Smooth muscle cell (in vitro differentiated cells): ENCODE measurements at regions not wholly inside any gene's neighbourhood (a gene's known extent, or its start where the extent isn't known, plus 50 kb on each side); places are given as distances from the start of the nearest gene placed in this dataset.

Experiments
- DNase-seq: peaks from one replicate; lab custom pipeline; 2025; ENCODE audit not compliant: unreplicated experiment; lab: John Stamatoyannopoulos, UW
- H2AFZ ChIP-seq: fragments of 200-600 bp; sonication (generic); 2 replicates; pipeline ENCODE4 v1.6.0; 2016; ENCODE audit warnings: antibody characterized with exemption, low read depth, mild to moderate bottlenecking
- H3F3A ChIP-seq: fragments of 200-600 bp; sonication (generic); 2 replicates; pipeline ENCODE4 v1.6.0; 2017; ENCODE audit warnings: antibody characterized with exemption, low read depth
- H3K27ac ChIP-seq: fragments of 200-600 bp; sonication (generic); 2 replicates; pipeline ENCODE4 v1.5.1; 2016; ENCODE audit warnings: low read depth, mild to moderate bottlenecking
- H3K27me3 ChIP-seq: fragments of 200-600 bp; sonication (generic); 2 replicates; pipeline ENCODE4 v1.6.1; 2016; ENCODE audit warnings: low read depth, mild to moderate bottlenecking
- H3K36me3 ChIP-seq: fragments of 200-600 bp; sonication (generic); 2 replicates; pipeline ENCODE4 v1.5.1; 2016; ENCODE audit warnings: low read depth
- H3K4me1 ChIP-seq: fragments of 200-600 bp; sonication (generic); 2 replicates; pipeline ENCODE4 v1.5.1; 2016; ENCODE audit warnings: low read depth
- H3K4me2 ChIP-seq: fragments of 200-600 bp; sonication (generic); 2 replicates; pipeline ENCODE4 v1.6.0; 2016; ENCODE audit warnings: mild to moderate bottlenecking
- H3K4me3 ChIP-seq: fragments of 200-600 bp; sonication (generic); 2 replicates; pipeline ENCODE4 v1.5.1; 2016; ENCODE audit warnings: mild to moderate bottlenecking
- H3K79me2 ChIP-seq: fragments of 200-600 bp; sonication (generic); 2 replicates; pipeline ENCODE4 v1.6.0; 2016; ENCODE audit warnings: low read depth, mild to moderate bottlenecking
- H3K9ac ChIP-seq: fragments of 200-600 bp; sonication (generic); 2 replicates; pipeline ENCODE4 v1.6.0; 2016; ENCODE audit warnings: low read depth
- H3K9me3 ChIP-seq: fragments of 200-600 bp; sonication (generic); replicated peaks from 2 replicates; pipeline ENCODE4 v1.5.1; 2016; ENCODE audit warnings: low read depth
- H4K20me1 ChIP-seq: fragments of 200-600 bp; sonication (generic); 2 replicates; pipeline ENCODE4 v1.6.0; 2016; ENCODE audit warnings: low read depth
- WGBS: methylation state at CpG from one replicate; pipeline ENCODE4 v1.1.7; 2016; ENCODE audit warnings: low lambda C conversion rate; 5-methylcytosine and 5-hydroxymethylcytosine counted together
- TF ChIP-seq, protein P1 (sequence below): fragments of 200-600 bp; sonication (generic); IDR thresholded peaks from 2 replicates; pipeline ENCODE4 v1.5.1; 2017; ENCODE audit warnings: borderline replicate concordance, mild to moderate bottlenecking, antibody characterized with exemption; ENCODE audit not compliant: insufficient read depth, poor library complexity, severe bottlenecking

GRCh38 chr9:119501374-119501773 is 132.1 kb upstream of the BRINP1 start:
- Histone ChIP-seq H3F3A (no peaks in the 10 kb centered on the region), H3K27me3 (peaks cover 7% of the 10 kb centered on the region), H3K4me1 (no peaks in the 10 kb centered on the region), H3K4me3 (no peak overlapping the region), H3K9ac (no peak overlapping the region), H4K20me1 (no peaks in the 10 kb centered on the region), H3K9me3 (no peaks in the 10 kb centered on the region), H3K4me2 (no peak overlapping the region), H3K79me2 (no peaks in the 10 kb centered on the region), H3K27ac (no peak overlapping the region), H3K36me3 (no peaks in the 10 kb centered on the region), H2AFZ (no peak overlapping the region)
- WGBS = 95% methylated on average over 3 of the region's 3 CpGs
- no peak for DNase-seq
- TF ChIP-seq, protein P1, sequence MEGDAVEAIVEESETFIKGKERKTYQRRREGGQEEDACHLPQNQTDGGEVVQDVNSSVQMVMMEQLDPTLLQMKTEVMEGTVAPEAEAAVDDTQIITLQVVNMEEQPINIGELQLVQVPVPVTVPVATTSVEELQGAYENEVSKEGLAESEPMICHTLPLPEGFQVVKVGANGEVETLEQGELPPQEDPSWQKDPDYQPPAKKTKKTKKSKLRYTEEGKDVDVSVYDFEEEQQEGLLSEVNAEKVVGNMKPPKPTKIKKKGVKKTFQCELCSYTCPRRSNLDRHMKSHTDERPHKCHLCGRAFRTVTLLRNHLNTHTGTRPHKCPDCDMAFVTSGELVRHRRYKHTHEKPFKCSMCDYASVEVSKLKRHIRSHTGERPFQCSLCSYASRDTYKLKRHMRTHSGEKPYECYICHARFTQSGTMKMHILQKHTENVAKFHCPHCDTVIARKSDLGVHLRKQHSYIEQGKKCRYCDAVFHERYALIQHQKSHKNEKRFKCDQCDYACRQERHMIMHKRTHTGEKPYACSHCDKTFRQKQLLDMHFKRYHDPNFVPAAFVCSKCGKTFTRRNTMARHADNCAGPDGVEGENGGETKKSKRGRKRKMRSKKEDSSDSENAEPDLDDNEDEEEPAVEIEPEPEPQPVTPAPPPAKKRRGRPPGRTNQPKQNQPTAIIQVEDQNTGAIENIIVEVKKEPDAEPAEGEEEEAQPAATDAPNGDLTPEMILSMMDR = no peak

DNA sequence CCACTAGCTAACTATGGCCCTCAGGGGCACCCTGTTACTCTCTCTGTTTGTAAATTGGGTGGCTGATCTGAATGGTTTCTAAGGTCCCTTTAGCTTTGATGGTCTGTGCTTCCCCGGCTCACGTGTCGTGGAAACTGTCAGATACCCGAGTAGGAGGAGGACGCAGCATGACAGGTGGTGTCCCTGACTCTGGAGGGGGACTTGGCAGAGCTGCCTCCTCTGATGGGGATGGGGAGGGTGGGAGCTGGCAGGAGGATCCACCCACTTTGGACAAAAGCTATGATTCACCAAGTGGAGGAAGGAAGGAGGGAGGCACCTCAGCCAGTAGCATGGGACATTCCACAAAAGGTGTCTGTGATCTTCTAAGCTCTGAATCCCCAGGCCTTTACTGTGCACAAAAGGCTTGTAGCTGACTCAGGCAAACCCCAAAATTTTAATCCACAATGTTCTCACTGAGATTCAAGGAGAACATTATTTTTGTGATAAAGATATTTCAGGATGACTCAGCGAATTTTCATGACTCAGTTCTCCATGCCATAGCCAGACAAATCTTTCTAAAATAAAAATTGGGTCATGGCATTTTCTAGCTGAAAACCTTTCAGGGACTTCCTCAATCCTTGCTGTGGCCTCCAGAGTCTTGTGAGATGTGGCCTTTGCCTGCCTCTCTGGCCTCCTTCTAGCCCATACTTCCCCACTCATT is 131.0 kb upstream of the BRINP1 start:
- no peaks in the 10 kb centered on the region for H3K36me3 ChIP-seq
- no peaks in the 10 kb centered on the region for H4K20me1 ChIP-seq
- no peak for DNase-seq

DNA sequence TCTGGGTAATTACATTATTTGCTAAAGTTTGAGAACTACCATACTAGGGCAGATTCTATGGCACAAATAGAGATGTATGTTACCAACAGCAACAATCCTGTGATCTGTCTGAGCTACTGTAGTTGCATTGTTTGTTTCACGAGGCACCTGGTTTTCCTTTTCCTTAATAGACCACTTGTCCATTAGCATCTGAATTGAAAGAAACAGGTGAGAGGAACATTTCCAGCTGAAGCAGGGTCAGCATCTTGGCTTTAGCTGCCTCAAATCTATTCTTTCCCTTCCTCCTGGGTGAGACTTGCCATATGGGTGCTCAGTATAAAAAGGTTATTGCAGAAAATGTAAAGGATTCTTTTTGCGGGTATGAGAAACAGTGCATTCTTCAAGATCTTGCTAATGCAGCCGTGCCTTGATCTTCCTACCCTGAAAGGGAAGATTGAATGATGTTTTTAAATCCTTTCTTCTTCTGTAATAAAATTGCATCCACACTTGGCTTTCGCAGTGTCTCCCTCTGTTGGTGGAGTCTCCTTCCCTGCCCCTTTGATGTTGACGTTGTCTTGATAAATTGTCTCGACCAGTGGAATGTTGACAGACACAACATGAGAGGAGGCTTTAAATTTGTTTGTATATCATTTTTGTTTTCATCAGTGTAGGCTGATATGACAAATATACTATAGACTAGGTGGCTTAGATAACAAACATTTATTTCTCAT is 118.0 kb upstream of the BRINP1 start:
- WGBS = 66% methylated on average over 6 of the region's 6 CpGs
- H3K27ac ChIP-seq = no peak overlapping the region
- H3K4me1 ChIP-seq = no peaks in the 10 kb centered on the region
- TF ChIP-seq, protein P1 = no peak
- H3K79me2 ChIP-seq = no peaks in the 10 kb centered on the region
- no peaks in the 10 kb centered on the region for H3F3A ChIP-seq
- no peaks in the 10 kb centered on the region for H4K20me1 ChIP-seq
- no peaks in the 10 kb centered on the region for H3K36me3 ChIP-seq
- no peak overlapping the region for H3K9ac ChIP-seq
- no peak overlapping the region for H3K4me2 ChIP-seq
- no peak for DNase-seq
- H3K4me3 ChIP-seq = no peak overlapping the region
- H2AFZ ChIP-seq = no peak overlapping the region
- H3K27me3 ChIP-seq = peaks cover under 1% of the 10 kb centered on the region
- H3K9me3 ChIP-seq = no peaks in the 10 kb centered on the region

More for the DNA sequence above, 131.0 kb upstream of the BRINP1 start:
- no peak overlapping the region for H3K4me2 ChIP-seq
- H3K9ac ChIP-seq = no peak overlapping the region
- no peaks in the 10 kb centered on the region for H3K4me1 ChIP-seq
- peaks cover 7% of the 10 kb centered on the region for H3K27me3 ChIP-seq
- no peaks in the 10 kb centered on the region for H3F3A ChIP-seq
- H3K79me2 ChIP-seq = no peaks in the 10 kb centered on the region
- H3K4me3 ChIP-seq = no peak overlapping the region
- H3K27ac ChIP-seq = no peak overlapping the region
- H2AFZ ChIP-seq = no peak overlapping the region
- TF ChIP-seq, protein P1 = no peak
- 95% methylated on average over 6 of the region's 6 CpGs for WGBS
- H3K9me3 ChIP-seq = no peaks in the 10 kb centered on the region
